ENCODE measurements at regions not wholly inside any gene's neighbourhood (a gene's known extent, or its start where the extent isn't known, plus 50 kb on each side); places are given as distances from the start of the nearest gene placed in this dataset.

DNA sequence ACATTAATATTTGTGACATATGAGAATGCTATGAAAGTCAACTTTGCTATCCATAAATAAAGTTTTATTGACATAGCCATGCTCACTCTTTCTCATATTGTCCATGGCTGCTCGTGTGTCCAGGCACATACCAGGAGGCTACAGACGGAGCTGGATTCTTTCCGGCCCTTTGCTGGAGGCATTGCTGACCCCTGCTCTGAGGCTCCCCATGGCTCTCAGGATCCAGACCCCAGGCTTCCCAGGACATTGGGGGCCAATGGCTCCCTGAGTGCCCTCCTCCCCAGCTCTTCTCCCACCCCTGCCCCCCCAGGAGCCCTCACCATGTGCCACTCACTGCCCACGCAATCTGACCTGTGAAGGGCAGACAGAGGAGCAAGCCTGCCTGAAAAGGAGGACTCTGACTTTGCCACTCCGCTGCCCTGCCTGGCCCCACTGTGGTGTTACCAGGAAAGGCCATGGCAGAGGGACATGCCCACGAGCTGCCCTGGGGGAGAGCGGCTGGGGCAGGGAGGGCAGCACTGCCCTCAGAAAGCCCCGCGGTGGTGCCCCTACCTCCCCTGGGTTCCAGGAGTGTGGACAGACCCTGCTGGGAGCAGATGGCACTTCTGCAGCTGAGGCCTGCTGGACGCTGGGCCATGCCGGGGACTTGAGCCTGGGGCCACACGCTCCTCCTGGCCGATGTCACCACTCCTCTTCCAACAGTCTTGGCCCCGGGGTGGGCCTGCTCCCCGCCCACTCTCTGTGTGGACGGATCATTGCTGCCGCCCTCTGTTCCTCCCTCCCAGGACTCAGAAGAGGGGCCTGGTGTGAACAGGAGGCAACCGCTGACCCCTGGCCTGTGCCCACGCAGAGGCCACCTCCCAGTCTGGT is 97.8 kb upstream of the BHLHE23 start:
- Histone ChIP-seq H3K27me3 (replicated peaks) (peaks cover 14% of the 10 kb centered on the region), H3K27ac (no peak overlapping the region), H3K9me3 (replicated peaks) (peaks cover 10% of the 10 kb centered on the region; the same call in 1 of the 2 replicates), H3K36me3 (no peaks in the 10 kb centered on the region), H3K4me1 (replicated peaks) (peaks cover 14% of the 10 kb centered on the region), H3K4me3 (no peak overlapping the region)
- no peak for DNase-seq (ENCODE audit: low read depth in 1 of 2, low spot score in 2 of 2)

DNA sequence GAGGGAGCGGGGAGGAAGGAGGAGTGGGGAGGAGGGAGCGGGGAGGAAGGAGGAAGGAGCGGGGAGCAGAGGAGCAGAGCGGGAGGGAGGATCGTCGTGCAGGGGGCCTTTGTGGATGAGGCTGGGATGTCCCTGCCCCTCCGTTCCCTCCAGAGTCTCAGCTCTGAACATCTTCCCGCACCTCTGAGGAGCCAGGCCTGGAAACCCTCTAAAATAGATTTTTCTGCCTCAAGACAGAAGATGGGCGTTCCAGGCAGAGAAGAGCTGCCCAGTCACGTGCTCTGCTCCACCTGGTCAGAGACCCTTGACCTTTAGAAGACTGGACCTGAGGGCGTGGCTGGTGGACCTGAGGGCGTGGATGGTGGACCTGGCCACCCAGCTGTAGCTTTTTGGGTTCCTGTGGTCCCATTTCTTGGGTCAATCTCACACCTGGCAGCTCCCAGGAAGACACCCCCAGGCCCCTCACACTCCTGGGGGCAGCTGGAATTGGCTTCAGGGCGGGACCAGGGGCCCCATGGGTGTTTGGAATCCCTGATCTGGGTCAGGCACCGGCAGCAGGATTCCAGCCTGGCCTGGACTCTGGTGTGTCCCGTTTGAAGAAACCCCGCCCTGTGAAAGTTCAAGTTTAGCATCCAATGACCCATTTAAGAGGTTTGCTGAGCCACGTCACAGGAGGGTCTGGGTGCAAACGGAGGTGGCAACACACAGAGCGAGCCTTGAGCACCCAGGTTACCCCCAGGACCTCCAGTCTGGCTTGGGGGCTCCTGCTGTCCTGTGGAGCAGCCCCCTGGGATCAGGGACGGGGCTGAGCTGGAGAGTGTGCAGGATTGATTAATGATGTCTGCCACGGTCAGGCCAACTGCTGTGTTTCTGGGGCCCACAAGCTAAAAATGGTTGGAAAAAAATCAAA is 96.9 kb upstream of the BHLHE23 start:
- Histone ChIP-seq H3K4me1 (replicated peaks) (peaks cover 14% of the 10 kb centered on the region), H3K4me3 (no peak overlapping the region), H3K27ac (no peak overlapping the region), H3K27me3 (replicated peaks) (peaks cover 14% of the 10 kb centered on the region), H3K9me3 (replicated peaks) (peaks cover 10% of the 10 kb centered on the region; the same call in 1 of the 2 replicates), H3K36me3 (no peaks in the 10 kb centered on the region)
- DNase-seq (ENCODE audit: low read depth in 1 of 2, low spot score in 2 of 2): no peak

DNA sequence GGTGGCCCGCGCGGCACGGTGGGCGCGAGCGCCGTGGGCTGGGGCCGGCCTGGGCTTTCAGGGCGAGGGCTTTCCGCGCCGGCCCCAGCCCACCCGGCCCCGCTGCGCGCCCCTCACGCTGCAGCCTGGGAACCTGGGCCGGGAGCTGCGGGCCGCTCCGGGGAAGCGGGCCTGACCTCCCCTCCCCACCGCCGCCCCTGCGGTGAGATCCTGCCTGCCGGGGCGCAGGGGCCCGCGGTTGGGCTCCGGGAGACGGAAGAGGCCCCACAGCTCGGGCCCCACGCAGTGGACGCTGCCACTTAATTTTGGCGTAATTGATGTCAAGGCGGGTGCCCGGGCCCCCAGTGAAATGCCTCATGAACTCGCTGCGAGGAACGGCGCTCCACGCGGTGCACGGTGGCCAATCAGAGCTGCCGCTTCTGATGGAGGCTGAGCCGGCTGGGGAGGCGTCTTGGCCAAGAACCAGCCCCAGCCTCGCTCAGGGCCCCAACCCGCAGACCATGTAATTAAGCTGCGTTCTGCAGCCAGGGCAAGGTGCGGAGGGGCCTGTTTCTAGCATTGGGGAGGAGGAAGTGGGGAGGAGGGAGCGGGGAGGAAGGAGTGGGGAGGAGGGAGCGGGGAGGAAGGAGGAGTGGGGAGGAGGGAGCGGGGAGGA is 96.1 kb upstream of the BHLHE23 start:
- Histone ChIP-seq H3K27me3 (replicated peaks) (peaks cover 16% of the 10 kb centered on the region), H3K36me3 (no peaks in the 10 kb centered on the region), H3K9me3 (replicated peaks) (peaks cover 10% of the 10 kb centered on the region; the same call in 1 of the 2 replicates), H3K4me1 (replicated peaks) (peaks cover 14% of the 10 kb centered on the region), H3K4me3 (peak overlapping the region; percentile 43), H3K27ac (no peak overlapping the region)
- no peak for DNase-seq (ENCODE audit: low read depth in 1 of 2, low spot score in 2 of 2)

DNA sequence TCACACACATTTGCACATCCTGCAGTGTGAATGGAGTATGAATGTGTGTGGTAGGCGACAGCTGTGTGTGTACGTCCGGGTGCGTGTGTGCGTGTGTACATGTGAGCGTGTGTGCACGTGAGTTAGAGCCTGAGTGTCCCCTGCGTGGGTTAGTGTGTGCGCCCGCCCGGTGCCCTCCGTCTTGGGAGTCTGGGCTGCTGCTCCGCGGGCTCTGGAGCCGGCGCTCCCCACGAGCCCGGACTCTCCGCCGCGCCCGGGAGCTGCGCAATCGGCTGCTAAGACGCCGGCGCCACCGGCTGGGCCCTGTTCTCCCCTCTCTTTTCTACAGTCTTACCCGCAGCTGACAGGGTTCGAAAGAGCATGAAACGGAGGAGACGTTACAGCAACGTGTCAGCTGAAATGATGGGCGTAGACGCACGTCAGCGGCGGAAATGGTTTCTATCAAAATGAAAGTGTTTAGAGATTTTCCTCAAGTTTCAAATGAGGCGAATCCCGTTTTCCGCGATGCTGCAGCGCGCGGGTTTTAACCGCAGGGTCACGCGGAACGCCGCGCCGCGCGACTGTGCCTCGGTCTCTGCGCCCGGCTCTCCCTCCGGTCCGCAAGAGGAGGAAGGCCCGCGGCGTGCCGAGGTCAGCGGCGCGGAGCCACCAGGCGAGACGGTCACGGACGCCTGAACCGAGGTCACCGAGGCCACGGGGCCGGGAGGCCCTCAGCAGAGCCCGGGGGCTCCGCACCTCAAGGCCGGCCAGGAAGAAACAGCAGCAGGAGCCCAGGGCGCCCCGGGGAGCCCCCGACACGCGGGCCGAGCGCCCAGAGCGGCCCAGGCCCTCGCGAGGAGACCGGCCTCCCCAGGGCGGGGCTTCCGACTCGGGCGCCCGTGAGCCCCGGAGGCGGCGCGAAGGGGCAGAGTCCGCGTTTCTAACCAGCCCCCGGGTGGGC is 95.3 kb upstream of the BHLHE23 start:
- no peak overlapping the region for H3K27ac ChIP-seq
- peak in 1 of 2 experiments; percentile 33 for DNase-seq (ENCODE audit: low read depth in 1 of 2, low spot score in 2 of 2)

DNA sequence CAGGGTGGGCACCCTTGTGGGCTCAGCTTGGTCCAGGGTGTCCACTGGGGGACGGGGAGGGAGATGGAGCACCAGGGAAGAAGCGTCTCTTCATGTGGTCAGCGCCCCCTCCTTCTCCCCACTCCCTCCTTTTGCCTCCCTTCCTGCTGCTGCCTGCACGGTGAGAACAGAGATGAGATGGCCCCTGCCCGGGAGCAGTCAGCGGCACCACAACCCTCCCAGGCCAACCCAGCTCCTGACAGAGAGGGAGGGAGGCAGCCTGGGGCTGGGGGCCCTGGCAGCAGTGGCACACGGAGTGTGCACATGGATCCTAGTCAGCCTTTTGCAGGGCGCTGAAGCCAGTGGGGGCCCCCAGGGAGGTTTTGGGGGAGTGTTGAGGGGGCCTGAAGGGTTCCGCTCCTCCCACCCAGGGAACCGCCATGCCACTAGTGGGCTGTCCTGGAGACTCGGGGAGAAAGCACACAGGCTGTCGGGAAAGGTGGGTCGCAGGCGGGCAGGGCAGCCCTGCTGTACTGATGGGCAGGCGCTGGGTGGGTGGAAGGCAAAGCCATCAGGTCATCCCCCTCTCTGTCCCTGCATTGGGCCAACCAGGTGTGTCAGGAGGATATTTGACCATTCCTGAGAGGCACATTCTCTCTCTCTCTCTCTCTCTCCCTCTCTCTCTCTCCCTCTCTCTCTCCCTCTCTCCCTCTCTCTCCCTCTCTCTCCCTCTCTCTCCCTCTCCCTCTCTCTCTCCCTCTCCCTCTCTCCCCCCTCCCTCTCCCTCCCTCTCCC is 94.3 kb upstream of the BHLHE23 start:
- Histone ChIP-seq H3K27me3 (replicated peaks) (peaks cover 23% of the 10 kb centered on the region), H3K4me1 (replicated peaks) (peaks cover 14% of the 10 kb centered on the region), H3K4me3 (no peak overlapping the region), H3K27ac (no peak overlapping the region), H3K9me3 (replicated peaks) (0 out of 2 replicates have a peak, but pooled peaks cover 10% of the 10 kb centered on the region), H3K36me3 (no peaks in the 10 kb centered on the region)
- no peak for DNase-seq (ENCODE audit: low read depth in 1 of 2, low spot score in 2 of 2)

More for the DNA sequence above, 95.3 kb upstream of the BHLHE23 start:
- 0 out of 2 replicates have a peak, but pooled peaks cover 10% of the 10 kb centered on the region for H3K9me3 ChIP-seq (replicated peaks)
- peak overlapping the region; percentile 43 for H3K4me3 ChIP-seq
- H3K36me3 ChIP-seq: no peaks in the 10 kb centered on the region
- H3K4me1 ChIP-seq (replicated peaks): peaks cover 14% of the 10 kb centered on the region
- peaks cover 16% of the 10 kb centered on the region for H3K27me3 ChIP-seq (replicated peaks)

DNA sequence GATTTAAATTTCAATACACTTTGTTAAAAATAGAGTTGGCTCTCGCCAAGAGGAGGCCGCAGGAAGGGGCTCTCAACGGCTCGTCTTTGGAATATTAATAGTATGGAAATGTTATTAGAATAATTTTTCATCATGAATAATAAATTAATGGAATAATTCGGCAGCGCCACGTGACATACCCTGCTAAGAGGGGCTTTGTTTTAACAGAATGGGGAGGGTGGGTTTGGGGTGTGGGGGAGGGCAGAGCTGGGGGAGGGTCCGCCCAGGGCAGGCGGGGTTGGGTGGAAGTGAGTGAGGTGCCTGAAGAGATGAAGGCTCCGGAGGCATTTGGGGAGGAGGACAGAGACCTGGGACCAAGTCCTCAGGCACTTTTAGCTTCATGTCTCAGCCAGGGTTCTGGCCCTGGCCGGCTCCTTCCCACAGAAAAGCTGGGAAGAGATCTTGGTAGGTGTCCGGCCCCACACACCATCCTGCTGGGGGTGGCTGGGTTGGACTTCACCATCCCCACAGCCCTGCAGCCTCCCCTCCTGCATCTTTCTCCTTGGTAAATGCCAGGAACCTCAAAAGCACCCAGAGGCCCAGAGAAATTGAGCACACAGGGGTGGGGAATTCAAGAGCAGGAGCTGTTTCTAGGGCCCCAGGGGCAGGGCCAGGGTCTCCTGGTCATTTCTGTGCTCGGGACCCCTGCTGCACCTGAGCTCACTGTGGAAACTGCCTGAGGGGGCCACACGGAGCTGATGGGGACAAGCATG is 93.6 kb upstream of the BHLHE23 start:
- Histone ChIP-seq H3K36me3 (no peaks in the 10 kb centered on the region), H3K4me3 (no peak overlapping the region), H3K27ac (no peak overlapping the region), H3K4me1 (replicated peaks) (peaks cover 14% of the 10 kb centered on the region), H3K27me3 (replicated peaks) (peaks cover 30% of the 10 kb centered on the region), H3K9me3 (replicated peaks) (0 out of 2 replicates have a peak, but pooled peaks cover 10% of the 10 kb centered on the region)
- no peak for DNase-seq (ENCODE audit: low read depth in 1 of 2, low spot score in 2 of 2)

DNA sequence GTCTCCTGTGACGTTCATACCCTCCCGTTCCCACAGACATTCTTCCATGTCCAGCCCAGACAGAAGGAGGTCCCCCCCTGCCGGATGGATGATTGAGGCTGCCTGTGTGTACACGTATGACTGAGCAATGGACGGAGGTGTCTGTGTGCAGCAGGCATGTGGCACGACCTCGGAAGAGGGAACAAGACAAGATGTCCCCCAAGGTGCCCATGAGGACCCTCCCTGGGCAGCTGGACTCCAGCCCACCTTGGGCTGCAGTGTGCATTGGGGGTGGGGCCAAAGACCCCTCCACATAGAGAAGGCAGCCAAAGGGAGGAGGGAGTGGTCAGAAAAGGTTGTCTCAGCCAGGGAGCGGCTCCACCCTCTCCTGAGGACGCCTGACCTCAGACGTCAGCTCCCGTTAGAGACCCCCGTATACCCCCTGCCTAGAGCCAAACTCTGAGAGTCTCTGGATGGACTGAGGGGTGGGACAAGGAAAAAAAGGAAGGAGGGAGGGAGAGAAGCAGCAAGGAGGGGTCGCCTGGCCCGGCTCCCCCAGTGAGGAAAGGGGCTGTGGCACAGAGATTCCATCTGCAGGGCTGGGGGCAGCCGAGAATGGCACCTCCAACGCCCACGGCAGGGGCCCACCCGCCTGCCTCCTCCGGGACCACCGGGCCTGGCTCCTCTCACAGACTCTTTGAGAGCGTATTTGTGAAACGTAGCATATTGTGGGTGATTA is 92.9 kb upstream of the BHLHE23 start:
- Histone ChIP-seq H3K27me3 (replicated peaks) (peaks cover 38% of the 10 kb centered on the region), H3K9me3 (replicated peaks) (0 out of 2 replicates have a peak, but pooled peaks cover 10% of the 10 kb centered on the region), H3K4me1 (replicated peaks) (peaks cover 14% of the 10 kb centered on the region), H3K27ac (no peak overlapping the region), H3K36me3 (no peaks in the 10 kb centered on the region), H3K4me3 (no peak overlapping the region)
- no peak for DNase-seq (ENCODE audit: low read depth in 1 of 2, low spot score in 2 of 2)

DNA sequence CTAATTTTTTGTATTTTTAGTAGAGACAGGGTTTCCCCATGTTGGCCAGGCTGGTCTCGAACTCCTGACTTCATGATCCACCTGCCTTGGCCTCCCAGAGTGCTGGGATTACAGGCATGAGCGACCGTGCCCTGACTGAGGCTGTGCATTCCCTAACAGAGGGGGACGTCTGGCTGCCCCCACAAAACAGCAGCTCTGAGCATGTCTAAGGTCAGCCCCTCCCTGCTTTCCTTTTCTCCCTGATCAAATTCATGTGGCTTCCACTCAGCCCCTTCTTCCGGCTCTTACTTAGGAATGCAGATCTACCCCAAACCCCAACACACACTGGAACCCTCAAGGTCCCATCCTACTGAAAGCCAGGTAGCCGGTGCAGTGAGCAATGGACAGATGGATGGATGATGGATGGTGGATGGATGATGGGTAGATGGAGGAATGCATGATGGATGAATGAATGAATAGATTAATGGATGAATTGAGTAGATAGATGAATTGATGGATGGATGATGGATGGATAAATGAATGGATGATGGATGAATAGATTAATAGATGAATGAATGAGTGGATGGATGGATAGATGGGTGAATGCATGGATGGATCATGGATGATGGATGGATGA is 91.5 kb upstream of the BHLHE23 start:
- no peak for DNase-seq (ENCODE audit: low read depth in 1 of 2, low spot score in 2 of 2)
- peaks cover 14% of the 10 kb centered on the region for H3K4me1 ChIP-seq (replicated peaks)
- no peak overlapping the region for H3K27ac ChIP-seq
- 0 out of 2 replicates have a peak, but pooled peaks cover 8% of the 10 kb centered on the region for H3K9me3 ChIP-seq (replicated peaks)
- no peak overlapping the region for H3K4me3 ChIP-seq
- H3K36me3 ChIP-seq: no peaks in the 10 kb centered on the region
- H3K27me3 ChIP-seq (replicated peaks): peaks cover 51% of the 10 kb centered on the region

DNA sequence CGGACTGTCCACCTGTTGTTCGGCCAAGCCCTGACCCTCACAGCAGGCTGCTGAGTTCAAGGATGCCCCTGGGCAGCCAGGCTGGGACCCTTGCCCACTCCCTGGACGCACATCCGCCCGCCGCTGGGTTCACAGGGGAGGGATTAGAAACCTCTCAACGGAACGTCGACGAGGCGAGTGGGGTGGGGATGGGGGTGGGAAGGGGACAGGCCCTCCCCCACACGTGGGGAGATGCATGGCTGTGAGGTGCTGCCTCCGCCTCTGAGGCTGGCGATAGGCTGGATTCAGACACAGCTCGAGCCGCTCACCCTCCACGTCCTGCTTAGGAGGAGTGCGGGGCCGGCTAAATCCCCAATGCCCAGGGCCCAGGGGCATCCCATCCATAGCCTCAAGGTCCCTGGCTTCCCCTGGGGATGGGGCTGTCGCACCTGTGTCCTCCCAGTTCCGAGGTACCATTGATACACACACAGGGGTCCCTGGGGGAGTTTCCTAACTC is 90.6 kb upstream of the BHLHE23 start:
- Histone ChIP-seq H3K9me3 (replicated peaks) (0 out of 2 replicates have a peak, but pooled peaks cover 4% of the 10 kb centered on the region), H3K36me3 (no peaks in the 10 kb centered on the region), H3K27me3 (replicated peaks) (peaks cover 53% of the 10 kb centered on the region), H3K4me1 (replicated peaks) (peaks cover 7% of the 10 kb centered on the region), H3K27ac (no peak overlapping the region), H3K4me3 (no peak overlapping the region)
- no peak for DNase-seq (ENCODE audit: low read depth in 1 of 2, low spot score in 2 of 2)

DNA sequence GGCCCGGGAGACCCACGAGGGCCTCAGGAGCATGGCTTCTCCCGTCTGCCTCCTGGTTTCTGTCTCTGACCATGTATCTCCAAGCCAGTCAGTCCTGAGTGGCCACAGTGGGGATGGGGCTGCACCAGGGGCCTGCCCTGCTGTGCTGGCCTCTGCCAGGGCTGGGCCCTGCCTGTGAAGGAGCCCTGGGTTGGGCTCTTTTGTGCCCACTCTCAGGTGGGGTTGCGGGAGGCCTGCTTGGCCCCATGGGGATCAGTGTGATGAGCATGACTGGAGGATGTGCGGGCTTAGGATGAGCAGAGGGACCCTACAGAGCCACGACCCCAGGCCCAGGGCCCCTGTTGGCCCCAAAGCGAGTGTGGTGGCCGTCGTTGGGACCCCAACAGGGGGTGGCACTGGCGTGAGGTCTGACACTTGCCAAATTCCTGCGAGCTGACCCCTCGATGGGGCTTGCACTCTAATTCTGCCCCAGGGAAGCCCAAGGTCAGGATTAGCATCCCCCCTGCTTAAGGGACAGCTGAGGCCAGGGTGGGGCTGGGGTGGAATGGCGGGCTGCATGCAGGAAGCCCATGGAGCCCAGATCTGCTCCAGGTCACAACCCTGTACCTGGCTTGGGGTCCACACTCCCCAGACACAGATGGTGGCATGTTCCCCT is 90.0 kb upstream of the BHLHE23 start:
- Histone ChIP-seq H3K4me1 (replicated peaks) (peaks cover 2% of the 10 kb centered on the region; the same call in 1 of the 2 replicates), H3K9me3 (replicated peaks) (0 out of 2 replicates have a peak, but pooled peaks cover 1% of the 10 kb centered on the region), H3K36me3 (no peaks in the 10 kb centered on the region), H3K27me3 (replicated peaks) (peaks cover 49% of the 10 kb centered on the region), H3K4me3 (no peak overlapping the region), H3K27ac (no peak overlapping the region)
- peak in 1 of 2 experiments; percentile 32 for DNase-seq (ENCODE audit: low read depth in 1 of 2, low spot score in 2 of 2)

Data from SJSA1 (cell line).